ENCODE measurements at regions not wholly inside any gene's neighbourhood (a gene's known extent, or its start where the extent isn't known, plus 50 kb on each side); places are given as distances from the start of the nearest gene placed in this dataset.
A peak's percentile ranks its signal among the peaks of the same experiment; 100 is the strongest.
"Not testable (repeated sequence)": the region's sequence is repeated elsewhere in the genome, so short reads cannot be mapped to it uniquely, and the experiment has no call there.

- Mint-ChIP-seq H3K9me3 (peaks cover 2% of the 10 kb centered on the region), H3K4me3 (no peak overlapping the region), H3K27ac (no peak overlapping the region), H3K4me1 (no peaks in the 10 kb centered on the region), H3K27me3 (peaks cover 8% of the 10 kb centered on the region), H3K36me3 (ENCODE audit: low read depth) (peaks cover 1% of the 10 kb centered on the region)
- no peak for DNase-seq
- POLR2A ChIA-PET = no interaction called here
- CTCF ChIA-PET = interaction anchor here (0.6 to 0.9 kb wide), 2 partner anchors 27 to 348 kb away, joined by 3 read pairs; no protein-coding TSS in a partner anchor
Measured at GRCh38 chr6:134584847-134585516, 267.1 kb upstream of the SGK1 start.

GRCh38 chr6:134577998-134578397 is 260.1 kb upstream of the SGK1 start:
- no peak overlapping the region for H3K4me3 Mint-ChIP-seq
- peaks cover 1% of the 10 kb centered on the region for H3K36me3 Mint-ChIP-seq (ENCODE audit: low read depth)
- peaks cover 10% of the 10 kb centered on the region for H3K27me3 Mint-ChIP-seq
- POLR2A ChIA-PET = no interaction called here
- CTCF ChIA-PET = interaction anchor here (0.6 kb wide), 1 partner anchor 152 kb away, joined by 3 read pairs; no protein-coding TSS in a partner anchor
- DNase-seq = no peak
- no peaks in the 10 kb centered on the region for H3K4me1 Mint-ChIP-seq
- H3K9me3 Mint-ChIP-seq = peaks cover 5% of the 10 kb centered on the region
- H3K27ac Mint-ChIP-seq = no peak overlapping the region

GRCh38 chr6:134575221-134575620 is 257.3 kb upstream of the SGK1 start:
- no peak for DNase-seq
- no peak overlapping the region for H3K4me3 Mint-ChIP-seq
- peaks cover 16% of the 10 kb centered on the region for H3K9me3 Mint-ChIP-seq
- H3K27ac Mint-ChIP-seq = no peak overlapping the region
- ChIA-PET CTCF (no interaction called here), POLR2A (no interaction called here)
- H3K27me3 Mint-ChIP-seq = peaks cover 7% of the 10 kb centered on the region
- H3K4me1 Mint-ChIP-seq = peaks cover 7% of the 10 kb centered on the region
- H3K36me3 Mint-ChIP-seq (ENCODE audit: low read depth) = peaks cover 7% of the 10 kb centered on the region

GRCh38 chr6:134574491-134574890 is 256.6 kb upstream of the SGK1 start:
- H3K9me3 Mint-ChIP-seq = peaks cover 12% of the 10 kb centered on the region
- H3K4me3 Mint-ChIP-seq = no peak overlapping the region
- peaks cover 6% of the 10 kb centered on the region for H3K36me3 Mint-ChIP-seq (ENCODE audit: low read depth)
- H3K27ac Mint-ChIP-seq = no peak overlapping the region
- ChIA-PET POLR2A (no interaction called here), CTCF (no interaction called here)
- H3K27me3 Mint-ChIP-seq = peaks cover 5% of the 10 kb centered on the region
- DNase-seq = no peak
- H3K4me1 Mint-ChIP-seq = peaks cover 14% of the 10 kb centered on the region

GRCh38 chr6:134569996-134570395 is 252.1 kb upstream of the SGK1 start:
- DNase-seq, POLR2A ChIA-PET, H3K27me3 Mint-ChIP-seq, CTCF ChIA-PET: not testable (repeated sequence)
- H3K4me3 Mint-ChIP-seq = peak overlapping the region; percentile 35
- peak overlapping the region; percentile 82 for H3K27ac Mint-ChIP-seq
- peaks cover 13% of the 10 kb centered on the region for H3K36me3 Mint-ChIP-seq (ENCODE audit: low read depth)
- H3K4me1 Mint-ChIP-seq = peaks cover 26% of the 10 kb centered on the region
- H3K9me3 Mint-ChIP-seq = peaks cover 22% of the 10 kb centered on the region

GRCh38 chr6:134564705-134565104 is 246.8 kb upstream of the SGK1 start:
- ChIA-PET POLR2A (no interaction called here), CTCF (no interaction called here)
- Mint-ChIP-seq H3K27me3 (no peaks in the 10 kb centered on the region), H3K9me3 (peaks cover 11% of the 10 kb centered on the region), H3K4me3 (no peak overlapping the region), H3K4me1 (peaks cover 14% of the 10 kb centered on the region), H3K36me3 (ENCODE audit: low read depth) (peaks cover 8% of the 10 kb centered on the region), H3K27ac (no peak overlapping the region)
- no peak for DNase-seq

- Mint-ChIP-seq H3K4me1 (no peaks in the 10 kb centered on the region), H3K36me3 (ENCODE audit: low read depth) (no peaks in the 10 kb centered on the region), H3K27me3 (no peaks in the 10 kb centered on the region), H3K4me3 (no peak overlapping the region), H3K9me3 (peaks cover 3% of the 10 kb centered on the region), H3K27ac (no peak overlapping the region)
- ChIA-PET CTCF (no interaction called here), POLR2A (no interaction called here)
- no peak for DNase-seq
Measured at GRCh38 chr6:134560019-134560418, 242.1 kb upstream of the SGK1 start.

- ChIA-PET POLR2A (no interaction called here), CTCF (interaction anchor here (1.2 to 1.5 kb wide), 2 partner anchors 27 to 29 kb away, joined by 3 read pairs; no protein-coding TSS in a partner anchor)
- H3K27me3 Mint-ChIP-seq = no peaks in the 10 kb centered on the region
- no peak overlapping the region for H3K27ac Mint-ChIP-seq
- peaks cover 3% of the 10 kb centered on the region for H3K9me3 Mint-ChIP-seq
- H3K4me3 Mint-ChIP-seq = no peak overlapping the region
- no peaks in the 10 kb centered on the region for H3K36me3 Mint-ChIP-seq (ENCODE audit: low read depth)
- no peaks in the 10 kb centered on the region for H3K4me1 Mint-ChIP-seq
- no peak for DNase-seq
Measured at GRCh38 chr6:134557509-134557908, 239.6 kb upstream of the SGK1 start.

GRCh38 chr6:134555672-134556071 is 237.8 kb upstream of the SGK1 start:
- ChIA-PET POLR2A (no interaction called here), CTCF (no interaction called here)
- DNase-seq = no peak

GRCh38 chr6:134553936-134554335 is 236.0 kb upstream of the SGK1 start:
- DNase-seq = no peak
- Mint-ChIP-seq H3K36me3 (ENCODE audit: low read depth) (no peaks in the 10 kb centered on the region), H3K4me1 (no peaks in the 10 kb centered on the region), H3K27me3 (no peaks in the 10 kb centered on the region), H3K9me3 (peaks cover 3% of the 10 kb centered on the region), H3K27ac (no peak overlapping the region), H3K4me3 (no peak overlapping the region)
- CTCF ChIA-PET = no interaction called here
- POLR2A ChIA-PET = no interaction called here

More at GRCh38 chr6:134555672-134556071, 237.8 kb upstream of the SGK1 start:
- Mint-ChIP-seq H3K4me3 (no peak overlapping the region), H3K36me3 (ENCODE audit: low read depth) (no peaks in the 10 kb centered on the region), H3K27me3 (no peaks in the 10 kb centered on the region), H3K27ac (no peak overlapping the region), H3K9me3 (peaks cover 3% of the 10 kb centered on the region), H3K4me1 (no peaks in the 10 kb centered on the region)

- peaks cover 2% of the 10 kb centered on the region for H3K27me3 Mint-ChIP-seq
- CTCF ChIA-PET = interaction anchor here (1.0 kb wide), 1 partner anchor 100 kb away, joined by 4 read pairs; no protein-coding TSS in a partner anchor
Measured at GRCh38 chr6:134551245-134551960, 233.5 kb upstream of the SGK1 start.

GRCh38 chr6:134550604-134551003 is 232.7 kb upstream of the SGK1 start:
- H3K9me3 Mint-ChIP-seq = no peaks in the 10 kb centered on the region
- no peaks in the 10 kb centered on the region for H3K36me3 Mint-ChIP-seq (ENCODE audit: low read depth)
- CTCF ChIA-PET = interaction anchor here (0.6 kb wide), 1 partner anchor 186 kb away, joined by 3 read pairs; no protein-coding TSS in a partner anchor
- no peak for DNase-seq
- H3K27ac Mint-ChIP-seq = no peak overlapping the region
- H3K27me3 Mint-ChIP-seq = peaks cover 2% of the 10 kb centered on the region
- no peaks in the 10 kb centered on the region for H3K4me1 Mint-ChIP-seq
- no peak overlapping the region for H3K4me3 Mint-ChIP-seq
- POLR2A ChIA-PET = no interaction called here

More at GRCh38 chr6:134551245-134551960, 233.5 kb upstream of the SGK1 start:
- Mint-ChIP-seq H3K4me3 (no peak overlapping the region), H3K36me3 (ENCODE audit: low read depth) (no peaks in the 10 kb centered on the region), H3K9me3 (no peaks in the 10 kb centered on the region), H3K4me1 (no peaks in the 10 kb centered on the region), H3K27ac (no peak overlapping the region)
- no peak for DNase-seq
- POLR2A ChIA-PET = no interaction called here

- H3K4me1 Mint-ChIP-seq = no peaks in the 10 kb centered on the region
- CTCF ChIA-PET = no interaction called here
Measured at GRCh38 chr6:134549854-134550253, 231.9 kb upstream of the SGK1 start.

More at GRCh38 chr6:134549854-134550253, 231.9 kb upstream of the SGK1 start:
- Mint-ChIP-seq H3K9me3 (no peaks in the 10 kb centered on the region), H3K4me3 (no peak overlapping the region), H3K36me3 (ENCODE audit: low read depth) (no peaks in the 10 kb centered on the region), H3K27me3 (peaks cover 2% of the 10 kb centered on the region), H3K27ac (no peak overlapping the region)
- POLR2A ChIA-PET = no interaction called here
- no peak for DNase-seq

Data from activated CD4-positive, alpha-beta T cell treated with anti-CD3 and anti-CD28 coated beads, Interleukin-2, amount 10 ng/mL, durations not matched to agents 7 days and 5 days (primary cell).